ENCODE measurements at regions not wholly inside any gene's neighbourhood (a gene's known extent, or its start where the extent isn't known, plus 50 kb on each side); places are given as distances from the start of the nearest gene placed in this dataset.

DNA sequence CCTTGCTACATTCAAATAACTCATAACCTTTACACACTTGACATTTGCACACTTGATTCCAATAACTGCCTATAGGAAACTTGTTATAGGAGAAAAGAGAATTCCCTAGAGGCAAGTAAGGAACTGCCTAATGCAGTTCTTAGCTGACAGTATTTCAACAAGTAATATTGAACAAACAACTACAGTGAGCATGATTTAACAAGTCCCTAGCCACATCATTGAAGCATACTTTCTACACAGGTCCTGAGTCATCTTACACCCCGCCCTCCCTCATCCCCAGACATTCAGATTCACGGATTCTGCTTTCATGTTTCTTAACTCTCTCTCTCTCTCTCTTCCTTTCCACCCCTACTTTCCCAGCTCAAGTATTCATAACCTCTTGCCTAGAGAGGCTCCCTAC lies 153.5 kb downstream of the LSM5 start:
- no peak for DNase-seq

DNA sequence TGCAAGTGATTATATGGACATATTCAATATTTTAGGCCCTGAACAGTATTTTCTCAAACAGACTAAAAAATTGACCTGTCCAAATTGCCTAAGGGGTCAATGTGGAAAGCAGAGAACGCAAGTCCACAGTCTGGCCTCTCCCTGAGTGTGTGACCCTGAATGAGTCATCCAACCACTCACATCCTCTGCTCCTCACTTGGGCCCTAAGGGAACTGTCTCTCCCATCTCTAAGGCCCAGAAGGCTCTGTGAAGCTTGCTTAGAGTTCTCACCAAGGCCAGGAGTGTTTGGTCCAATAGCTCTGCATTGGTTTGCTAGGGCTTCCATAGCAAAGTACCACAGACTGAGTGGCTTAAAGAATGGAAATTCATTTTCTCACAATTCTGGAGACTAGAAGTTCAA lies 155.1 kb downstream of the LSM5 start:
- DNase-seq = no peak

DNA sequence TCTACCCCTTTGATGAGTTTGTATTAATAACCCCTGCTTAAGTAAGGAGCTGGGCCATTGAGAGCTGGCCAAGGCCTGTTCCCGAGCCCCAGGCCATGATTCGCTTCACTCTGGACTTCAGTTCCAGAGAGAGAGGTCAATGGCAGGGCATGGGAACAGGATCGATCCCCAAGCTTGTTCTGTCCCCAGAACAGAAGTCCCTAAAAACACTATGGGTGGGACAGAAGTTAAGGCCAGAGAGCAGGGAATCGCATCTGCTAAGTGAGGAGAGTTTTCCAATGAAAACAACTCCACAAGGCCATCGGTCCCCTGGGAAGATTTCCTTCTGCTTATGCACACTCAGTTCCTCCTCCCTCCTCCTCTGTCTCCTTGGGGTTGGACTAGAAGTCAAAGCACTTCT lies 159.6 kb downstream of the LSM5 start:
- no peak for DNase-seq

DNA sequence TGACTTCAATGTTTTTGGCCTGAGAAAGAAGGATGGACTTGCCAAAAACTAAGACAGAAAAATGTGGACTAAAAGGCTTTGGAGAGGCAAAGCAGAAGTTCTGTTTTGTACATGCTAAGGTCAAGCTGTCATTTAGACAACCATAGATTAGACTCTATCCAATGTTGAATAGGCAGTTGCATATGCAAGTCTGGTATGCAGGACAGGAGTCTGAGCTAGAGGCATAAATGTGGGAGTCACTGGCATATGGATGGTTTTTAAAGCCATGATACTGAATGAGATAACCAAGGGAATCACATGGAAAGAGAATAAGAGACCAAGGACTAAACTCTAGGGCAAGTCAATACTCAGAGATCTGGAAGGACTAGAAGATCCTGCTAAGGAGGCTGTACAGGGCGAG lies 164.1 kb downstream of the LSM5 start:
- no peak for DNase-seq

DNA sequence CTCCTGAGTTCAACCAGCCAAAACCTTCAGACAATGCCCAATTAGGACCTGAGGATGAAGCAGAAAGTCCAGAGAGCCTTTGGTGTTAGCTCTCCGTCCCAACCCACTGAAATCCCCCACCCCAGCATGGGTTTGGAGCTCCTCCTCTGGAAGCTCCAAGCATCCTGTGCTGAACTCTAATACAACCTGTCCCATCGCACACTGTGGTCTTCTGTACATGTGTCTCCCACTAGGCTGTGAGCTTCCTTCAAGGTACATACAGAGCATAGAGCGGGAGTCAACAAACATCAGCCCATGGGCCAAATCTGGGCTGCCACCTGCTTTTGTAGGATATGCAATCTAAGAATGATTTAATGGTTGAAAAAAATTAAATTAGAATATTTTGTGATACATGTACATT lies 166.5 kb downstream of the LSM5 start:
- no peak for DNase-seq

DNA sequence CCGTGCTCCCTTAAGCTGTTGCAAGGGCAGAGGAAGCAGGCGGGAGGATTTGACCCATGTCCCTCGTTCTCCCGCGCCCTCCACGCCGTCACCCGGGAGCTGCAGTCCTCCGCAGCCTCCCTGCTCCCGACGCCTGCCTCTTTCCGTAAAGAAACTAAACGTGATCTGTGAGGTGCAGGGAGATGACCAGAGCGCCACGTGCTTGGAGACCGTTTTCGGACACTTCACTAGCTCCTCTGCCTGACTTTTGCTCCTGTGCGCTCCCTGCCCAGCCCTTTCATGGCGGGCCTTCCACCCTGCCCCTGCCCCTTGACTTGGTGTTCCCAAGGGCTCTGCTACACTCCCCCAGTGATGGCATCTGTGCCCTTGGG lies 171.2 kb downstream of the LSM5 start:
- no peak for DNase-seq

DNA sequence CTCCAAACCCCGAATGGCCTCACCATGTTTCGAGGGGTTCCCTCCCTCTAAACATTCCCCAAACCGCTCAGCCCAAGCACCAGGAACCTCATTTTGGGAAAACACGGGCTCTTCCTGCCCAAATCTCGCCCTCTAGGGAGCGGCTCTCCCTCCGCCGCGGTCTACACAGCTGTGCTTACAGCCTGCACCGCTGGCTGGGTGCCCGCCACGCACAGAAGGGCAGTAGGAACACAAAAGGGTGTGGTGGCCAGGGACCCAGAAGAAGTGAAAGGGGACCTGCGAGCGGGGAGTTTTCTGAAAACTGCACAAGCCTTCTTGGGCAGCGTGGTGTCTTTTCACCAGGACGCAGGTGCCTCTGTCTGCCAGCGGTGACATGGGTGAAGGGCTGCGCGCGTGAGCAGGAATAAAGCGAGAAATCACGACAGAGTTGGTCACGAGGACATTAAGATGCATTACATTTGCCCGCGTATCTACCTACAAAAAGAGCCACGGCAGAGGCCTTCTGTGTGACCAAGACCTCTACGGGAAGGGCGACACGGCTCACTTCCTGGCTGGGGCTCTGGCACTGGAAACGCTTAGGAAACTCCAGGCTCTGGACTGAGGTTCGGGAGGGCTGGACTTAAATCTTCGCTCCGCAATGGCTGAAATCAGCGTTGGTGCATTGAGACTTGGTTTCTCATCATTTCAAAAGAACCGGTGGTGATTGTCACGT lies 171.7 kb downstream of the LSM5 start:
- no peak for DNase-seq

DNA sequence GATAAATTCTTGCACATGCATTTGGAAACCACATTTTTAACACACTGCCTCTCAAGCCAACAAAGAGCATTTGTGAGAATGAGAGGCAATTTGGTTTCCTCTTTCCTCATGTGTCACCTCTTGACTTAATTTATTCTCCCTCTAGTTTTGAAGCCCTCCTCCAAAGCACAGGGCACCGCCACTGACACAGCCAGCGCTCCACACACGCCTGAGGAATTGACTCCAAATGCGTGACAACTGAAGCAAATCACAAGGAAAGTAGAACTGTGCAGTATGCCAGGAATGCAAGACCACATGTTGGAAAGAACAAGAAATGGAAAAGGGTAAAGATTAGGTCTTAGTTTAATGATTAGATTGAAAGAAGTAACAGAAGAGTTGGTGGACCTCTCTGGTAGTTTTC lies 173.3 kb downstream of the LSM5 start:
- DNase-seq = no peak

DNA sequence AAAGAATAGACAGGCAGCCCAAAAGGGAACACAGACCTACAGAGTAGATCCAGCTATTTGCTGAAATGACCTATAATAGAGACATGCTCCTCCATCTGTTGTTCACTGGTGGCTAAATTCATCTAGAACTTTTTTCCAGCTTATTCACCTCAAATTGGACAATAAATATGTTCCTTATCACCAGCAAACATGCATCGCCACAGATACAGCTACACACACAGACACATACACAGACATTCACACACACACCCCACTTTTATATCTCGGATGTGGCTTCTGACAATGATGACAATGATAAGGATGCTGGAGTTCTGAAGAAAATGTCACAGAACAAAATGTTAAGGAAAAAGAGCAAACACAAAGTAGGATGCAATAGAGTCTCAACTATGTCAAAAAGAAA lies 175.4 kb downstream of the LSM5 start:
- no peak for DNase-seq

DNA sequence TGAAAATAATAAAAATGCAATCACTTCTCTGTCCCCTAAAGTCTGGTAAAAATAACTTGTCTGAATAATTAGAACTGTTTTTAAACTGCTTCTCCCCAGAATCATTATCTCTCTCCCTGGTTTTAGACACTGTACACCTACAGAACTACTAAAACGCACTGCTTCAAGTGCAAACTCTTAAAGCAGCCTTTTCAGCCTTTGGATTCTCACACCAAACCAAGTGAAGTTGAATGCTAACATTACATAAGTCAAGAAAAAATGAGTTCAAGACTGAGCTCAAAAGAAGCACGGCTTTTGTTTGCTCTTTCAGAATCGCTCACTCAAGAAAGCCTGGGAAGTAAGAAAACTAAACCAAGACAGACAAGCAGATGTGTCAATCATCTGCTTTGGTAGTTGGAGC lies 188.8 kb downstream of the LSM5 start:
- no peak for DNase-seq

DNA sequence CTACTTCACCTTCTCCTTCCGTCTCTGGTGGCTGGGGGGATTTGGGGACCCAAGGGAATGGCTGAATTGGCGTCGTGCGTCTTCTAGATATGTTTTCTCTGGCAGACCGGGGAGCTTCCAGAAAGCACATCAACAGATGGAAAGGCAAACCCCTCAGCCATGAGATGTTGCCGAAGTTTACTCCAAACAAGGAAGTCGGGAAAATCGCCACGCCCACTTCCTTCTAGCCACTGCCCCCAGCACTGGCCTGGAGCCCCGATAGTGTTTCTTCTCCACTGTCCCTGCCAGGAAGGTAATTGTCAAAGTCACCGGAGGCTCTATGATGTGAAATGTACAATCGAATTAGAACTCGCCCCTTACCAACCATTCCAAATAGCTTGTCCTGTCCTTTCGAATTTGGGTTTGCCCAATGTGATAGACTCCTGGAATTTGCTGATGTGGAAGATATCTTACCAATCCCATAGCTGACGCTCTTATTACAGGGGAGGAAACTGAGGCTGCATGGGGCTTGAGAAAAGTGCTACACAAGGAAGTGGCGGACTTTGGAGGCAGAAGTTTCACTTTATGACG lies 191.0 kb downstream of the LSM5 start:
- DNase-seq = no peak

DNA sequence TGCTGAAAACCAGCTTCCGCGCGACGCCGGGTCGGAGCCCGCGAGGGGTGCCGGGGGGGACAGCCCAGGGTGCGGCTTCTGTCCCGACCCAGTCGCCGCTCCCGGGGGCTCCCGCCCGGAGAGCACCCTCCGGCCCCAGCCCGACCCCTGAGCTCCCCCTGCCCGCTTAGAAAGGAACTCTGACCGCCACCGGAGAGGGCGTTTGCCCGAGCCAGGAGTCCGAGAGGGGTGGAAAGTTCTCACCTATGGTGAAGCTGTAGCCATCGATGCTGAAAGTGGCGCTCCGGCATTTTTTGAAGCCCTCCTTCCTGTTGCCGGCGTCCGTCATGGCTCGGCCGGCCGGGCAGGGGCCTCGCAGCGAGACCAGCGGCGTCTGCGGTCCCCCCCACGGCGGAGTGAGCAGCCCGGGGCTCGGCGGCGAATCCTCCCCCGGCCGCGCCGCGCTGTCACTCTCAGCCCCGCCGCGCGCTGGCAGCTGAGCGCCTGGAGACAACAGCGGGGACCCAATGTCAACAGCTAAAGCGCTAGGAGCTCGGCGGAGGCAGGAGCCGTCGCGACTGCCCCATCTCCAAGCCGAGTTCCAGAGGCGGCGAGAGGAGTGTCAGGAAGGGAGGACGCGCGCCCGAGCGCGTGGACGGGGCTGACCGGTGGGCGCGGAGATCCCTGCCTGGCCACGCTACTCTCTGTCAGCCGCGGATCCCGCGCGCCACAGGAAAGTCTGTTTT lies 191.6 kb downstream of the LSM5 start:
- no peak for DNase-seq

DNA sequence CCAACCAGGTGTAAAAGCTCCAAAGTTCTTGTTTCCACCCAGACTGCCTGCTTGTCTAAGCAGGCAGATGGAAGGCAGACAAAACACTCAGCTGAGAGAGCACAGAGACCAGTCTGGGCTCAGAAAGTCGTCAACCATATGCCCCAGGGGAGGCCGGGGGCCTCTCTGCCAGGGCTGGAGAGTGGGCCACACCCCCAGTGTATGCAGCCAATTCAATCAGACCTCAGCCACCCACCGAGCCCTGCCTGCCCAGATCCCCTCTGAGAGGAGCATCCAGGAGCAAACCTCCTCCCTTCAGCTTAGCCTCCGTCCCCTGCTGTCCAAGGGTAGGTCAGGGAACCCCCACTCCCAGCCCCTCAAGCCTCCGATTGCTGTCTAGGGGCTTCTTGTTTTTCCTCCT lies 196.3 kb downstream of the LSM5 start:
- no peak for DNase-seq

DNA sequence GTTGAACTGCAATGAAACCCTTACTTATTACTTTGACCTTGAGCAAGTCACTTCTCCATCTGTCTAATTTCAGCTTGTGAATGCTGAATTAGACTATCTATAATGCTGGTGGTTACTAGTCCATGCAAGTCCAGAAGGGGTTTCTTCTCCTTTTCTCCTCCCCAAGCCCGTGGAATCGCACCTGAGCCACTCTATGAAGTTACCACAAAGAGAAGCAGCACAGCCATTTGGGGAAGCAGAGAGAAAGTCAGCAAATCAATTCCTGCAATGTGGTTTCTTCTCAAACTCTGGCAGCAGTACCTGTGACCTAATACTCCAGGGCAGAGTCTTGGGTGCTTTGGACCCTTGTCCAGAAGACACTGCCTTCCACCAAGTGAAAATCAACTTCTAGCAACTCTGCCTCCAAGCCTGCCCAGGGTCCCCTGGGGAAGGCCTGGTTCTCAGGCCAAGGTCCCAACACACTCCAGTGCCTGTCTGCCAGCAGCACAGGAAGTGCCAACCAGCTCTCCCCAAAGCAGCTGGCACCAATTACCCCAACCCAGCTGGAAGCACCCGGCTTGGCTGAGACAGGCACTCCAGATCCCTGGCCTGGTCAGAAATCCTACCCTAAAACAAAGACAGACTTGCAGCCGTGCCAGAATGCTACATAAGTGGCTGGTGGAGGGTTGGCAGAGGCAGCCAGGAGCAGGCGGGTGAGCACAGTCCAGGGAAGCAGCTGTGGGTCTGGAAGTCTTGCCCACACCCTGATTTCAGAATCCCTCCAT lies 200.3 kb downstream of the LSM5 start:
- DNase-seq = no peak

DNA sequence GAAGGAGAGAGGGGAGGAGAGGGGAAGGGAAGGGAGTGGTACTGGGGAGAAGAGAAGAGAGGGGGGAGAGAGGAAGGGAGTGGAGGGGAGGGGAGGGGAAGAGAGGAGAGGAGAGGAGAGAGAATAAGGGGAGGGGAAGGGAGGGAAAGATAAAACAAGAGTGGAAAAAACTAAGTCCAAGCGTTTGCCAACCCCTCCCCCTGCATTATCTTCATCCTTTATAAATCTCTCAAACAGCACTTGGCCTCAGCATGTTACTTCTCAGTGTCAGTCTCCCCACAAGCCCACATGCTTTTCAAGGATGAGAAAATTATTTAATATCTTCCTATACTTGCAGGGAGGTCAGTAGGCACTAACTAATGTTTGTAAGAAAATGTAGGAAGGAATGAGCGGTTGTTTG lies 204.5 kb downstream of the LSM5 start:
- no peak for DNase-seq

DNA sequence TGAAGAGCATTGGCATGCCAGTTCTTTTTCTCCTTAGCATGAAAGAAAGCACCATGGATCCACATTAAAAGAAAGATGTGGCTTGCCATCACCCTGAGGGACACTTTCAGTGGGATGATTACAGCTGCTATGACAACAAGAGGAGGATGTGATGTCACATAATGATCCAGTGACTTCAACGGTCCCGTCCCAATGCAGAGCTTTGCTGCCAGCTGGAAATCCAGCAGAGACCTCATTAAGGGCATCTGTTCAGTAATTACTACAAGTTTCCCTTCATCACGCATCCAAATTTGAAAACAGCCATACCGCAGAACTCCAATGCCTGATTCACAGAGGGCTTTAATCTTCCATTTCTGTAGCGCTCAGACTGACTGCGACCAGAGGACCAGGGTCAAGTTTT lies 206.6 kb downstream of the LSM5 start:
- no peak for DNase-seq

DNA sequence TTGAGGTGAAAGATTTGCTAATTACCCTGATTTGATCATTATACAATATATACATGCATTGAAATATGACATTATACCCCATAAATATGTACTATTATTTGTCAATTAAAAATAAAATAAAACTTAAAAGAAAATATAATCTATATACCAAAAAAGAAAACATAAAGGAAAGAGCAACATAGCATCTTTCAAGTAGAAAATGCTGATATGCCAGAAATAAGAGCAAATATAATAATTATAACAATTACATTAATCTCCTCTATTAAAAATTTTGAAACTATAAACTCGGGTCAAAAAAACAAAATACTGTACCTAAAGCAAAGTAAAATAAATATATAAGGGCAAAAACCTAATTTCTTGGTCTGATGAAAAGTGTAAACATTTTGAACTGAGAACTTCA lies 209.3 kb upstream of the PDE1C start:
- no peak for DNase-seq

DNA sequence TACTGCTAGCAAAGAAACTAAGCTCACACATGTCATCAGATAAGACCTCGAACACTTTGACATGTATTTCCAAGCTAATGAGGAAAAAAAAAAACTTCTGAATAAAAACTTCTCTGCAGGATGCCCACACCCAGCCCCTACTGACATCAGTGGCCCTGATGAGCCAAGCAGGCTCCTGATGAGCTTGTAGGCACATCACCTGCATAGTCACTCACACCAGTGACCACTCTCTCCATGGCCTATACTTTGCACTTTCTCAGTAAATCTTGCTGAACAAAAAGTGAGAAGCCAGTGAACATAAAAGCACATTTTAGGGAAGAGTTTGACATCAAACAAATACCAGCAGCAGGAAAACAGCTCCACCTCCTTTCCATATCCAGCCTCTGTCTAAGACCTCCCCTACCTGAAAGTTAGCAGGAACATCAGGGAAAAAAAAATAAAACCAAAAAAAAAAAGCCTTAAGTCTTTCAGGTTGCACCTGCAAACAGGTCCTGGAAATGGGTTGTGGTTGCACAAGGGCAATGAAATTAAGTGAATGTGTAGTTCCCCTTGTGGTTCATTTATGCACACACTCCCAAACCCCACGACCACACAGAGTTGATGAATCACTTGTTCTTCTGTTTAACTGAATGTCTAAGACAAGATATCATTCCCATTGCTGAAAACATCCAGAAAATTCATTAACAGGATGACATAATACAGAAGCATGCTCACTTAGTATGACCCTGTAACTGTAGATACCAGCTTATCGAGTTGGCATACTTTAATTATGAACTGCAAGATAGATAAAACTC lies 205.2 kb upstream of the PDE1C start:
- peak; percentile 3 for DNase-seq

DNA sequence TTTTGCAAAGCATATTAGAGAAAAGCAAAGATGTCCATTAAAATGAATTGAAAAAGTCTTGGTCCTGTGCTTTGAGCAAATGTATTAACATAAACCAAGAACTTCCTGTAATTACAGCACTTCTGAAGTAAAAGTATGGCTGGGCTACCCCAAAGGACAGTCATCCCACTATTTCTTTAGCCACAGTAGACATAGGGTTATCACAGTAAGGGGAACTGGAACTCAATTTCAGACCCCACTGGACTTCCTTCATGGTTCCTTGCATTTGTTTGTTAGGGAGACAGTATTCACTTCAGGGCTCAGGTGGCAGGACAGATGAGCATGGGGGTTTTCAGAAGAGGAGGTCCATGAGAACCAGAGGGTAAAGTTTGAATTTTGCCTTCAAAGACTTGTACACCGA lies 203.1 kb upstream of the PDE1C start:
- DNase-seq = no peak

DNA sequence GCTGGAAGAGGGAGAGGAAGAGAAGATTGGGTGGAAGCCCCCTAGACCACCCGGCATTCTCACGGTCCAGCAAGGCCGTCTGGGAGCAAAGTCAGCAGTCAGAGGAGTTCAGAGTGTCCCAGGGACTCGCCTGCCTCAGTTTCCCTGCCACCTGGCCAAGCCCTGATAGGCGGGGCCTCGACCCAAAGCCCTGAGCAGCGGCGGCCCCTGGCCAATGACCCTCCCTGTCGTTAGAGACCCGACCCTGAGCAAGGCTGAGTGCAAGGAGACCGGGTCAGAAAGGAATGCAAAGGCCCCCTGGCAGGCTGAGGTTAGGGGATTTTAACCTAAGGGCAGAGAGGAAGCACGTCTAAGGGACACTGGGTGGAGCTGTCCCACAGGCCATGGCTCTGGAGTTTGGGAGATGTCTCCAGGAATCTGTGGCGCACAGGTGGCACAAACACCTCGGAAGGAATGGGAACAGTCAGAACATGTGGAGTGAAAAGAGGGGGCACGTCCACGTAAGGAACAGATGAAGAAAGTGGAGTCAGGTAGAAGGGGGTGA lies 196.8 kb upstream of the PDE1C start:
- DNase-seq = no peak

DNA sequence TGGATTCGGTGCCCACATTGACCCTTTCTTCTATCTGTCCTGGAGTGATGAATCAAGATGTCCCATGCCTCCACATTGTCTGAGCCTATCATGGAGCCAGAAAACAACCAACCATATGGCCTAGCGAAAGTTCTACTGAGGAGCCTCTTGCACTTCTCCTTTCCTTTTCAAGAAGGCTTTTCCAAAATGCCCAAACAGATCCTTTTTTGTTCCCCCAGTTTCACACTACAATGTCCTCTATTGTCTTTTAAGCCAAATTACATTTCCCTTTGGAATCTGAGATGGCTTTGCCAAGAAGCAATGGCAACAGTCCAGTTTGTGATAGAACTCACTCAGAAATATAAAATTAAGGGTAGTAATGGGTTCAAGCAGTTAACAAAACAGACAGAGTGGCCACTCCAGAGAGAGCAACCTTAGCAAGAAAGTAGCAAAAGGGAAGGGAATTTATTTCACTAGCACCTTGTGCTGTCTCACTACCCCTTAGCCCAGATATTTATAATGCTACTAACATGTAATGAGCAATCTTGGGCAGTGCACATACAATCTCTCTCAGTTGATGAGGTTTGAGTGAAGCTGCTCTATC lies 194.6 kb upstream of the PDE1C start:
- no peak for DNase-seq

DNA sequence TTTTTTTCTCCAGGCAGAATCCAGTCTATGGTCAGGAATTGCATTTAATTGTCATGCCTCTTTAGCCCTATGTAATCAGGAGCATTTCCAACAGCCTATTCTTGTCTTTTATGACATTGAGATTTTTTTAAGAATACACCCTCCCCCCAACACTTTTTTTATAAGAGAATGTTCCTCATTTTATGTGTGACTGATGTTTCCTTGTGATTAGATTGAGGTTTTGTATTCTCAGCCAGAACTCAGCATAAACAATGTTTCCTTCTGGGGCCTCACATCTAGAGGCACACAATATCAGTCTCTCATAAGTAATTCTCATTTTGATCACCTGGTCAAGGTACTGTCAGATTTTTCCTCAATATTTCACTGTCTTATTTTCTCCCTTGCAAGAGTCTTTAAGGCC lies 193.4 kb upstream of the PDE1C start:
- no peak for DNase-seq
